Fibroblast of gingiva (primary cell): ENCODE measurements at regions not wholly inside any gene's neighbourhood (a gene's known extent, or its start where the extent isn't known, plus 50 kb on each side); places are given as distances from the start of the nearest gene placed in this dataset.
"Not testable (repeated sequence)": the region's sequence is repeated elsewhere in the genome, so short reads cannot be mapped to it uniquely, and the experiment has no call there.

Experiments used
- DNase-seq: peaks from one replicate; pipeline ENCODE4 v3.0.0-alpha.2; 2011; ENCODE audit warnings: low read depth

DNA sequence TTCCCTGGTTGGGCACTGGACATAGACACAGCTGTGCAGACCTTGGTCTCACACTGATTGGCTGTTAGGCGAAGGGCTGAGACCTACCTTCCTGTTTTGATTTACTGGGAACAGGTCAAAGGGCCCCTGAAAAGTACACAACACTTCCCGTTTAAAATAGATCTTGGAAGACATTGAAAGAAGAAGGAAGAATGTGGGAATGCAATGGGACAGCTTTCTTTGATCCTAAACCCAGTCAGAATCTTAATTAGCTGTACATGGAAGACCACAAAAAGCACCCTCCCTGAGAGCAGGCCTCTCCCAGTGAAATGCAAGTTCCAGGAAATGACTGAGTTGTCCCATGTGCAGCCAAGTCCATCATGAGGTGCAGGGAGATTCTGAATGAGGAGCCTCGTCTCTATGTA is 83.6 kb upstream of the EXOC2 start:
- DNase-seq: no peak

DNA sequence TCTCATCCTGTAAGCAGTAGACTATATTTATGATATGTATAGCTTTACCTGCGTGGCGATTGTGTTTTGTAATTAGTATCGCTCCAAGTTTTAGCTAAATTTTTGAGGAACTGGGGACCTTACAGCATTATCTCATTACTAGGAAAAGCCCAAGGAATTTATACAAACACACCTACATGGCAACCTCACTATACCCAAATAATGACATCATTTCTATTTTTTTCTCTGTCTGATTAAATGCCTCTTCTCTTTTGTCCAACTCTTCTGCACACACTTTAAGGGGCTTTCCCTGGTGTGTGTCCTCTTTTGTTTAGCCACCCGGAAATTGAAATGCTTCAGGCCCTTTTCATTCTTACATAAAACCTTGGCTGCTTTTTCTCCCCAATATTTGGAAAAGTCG is 82.9 kb upstream of the EXOC2 start:
- DNase-seq: no peak

- not testable (repeated sequence) for DNase-seq
These were observed 78.7 kb upstream of the EXOC2 start for GRCh38 chr6:771683-772082.

- no peak for DNase-seq
These were observed 75.0 kb upstream of the EXOC2 start for GRCh38 chr6:767755-768512.

GRCh38 chr6:766625-767024 is 73.7 kb upstream of the EXOC2 start:
- peak; percentile 44 for DNase-seq

DNA sequence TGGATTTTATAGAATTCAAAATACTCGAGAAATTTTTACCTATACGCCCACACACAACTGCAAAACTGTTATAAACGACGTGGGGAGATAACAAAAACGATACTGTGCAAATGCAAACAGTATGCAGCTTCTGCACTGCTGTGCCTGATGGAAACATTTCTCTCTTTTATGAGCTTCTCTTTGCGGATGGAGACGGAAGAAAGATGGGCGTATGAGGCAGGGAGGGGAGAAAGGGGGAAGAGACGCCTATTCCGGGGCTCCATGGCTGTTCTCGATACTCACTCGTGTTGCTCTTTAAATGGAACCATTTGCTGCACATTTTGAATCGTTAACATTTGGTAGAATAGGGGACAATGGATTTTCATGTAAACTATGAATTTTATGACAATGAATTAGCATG is 69.1 kb upstream of the EXOC2 start:
- DNase-seq: no peak

- no peak for DNase-seq
These were observed 68.3 kb upstream of the EXOC2 start for GRCh38 chr6:760982-761955.

GRCh38 chr6:759729-760128 is 66.8 kb upstream of the EXOC2 start:
- DNase-seq: no peak

GRCh38 chr6:756224-756623 is 63.3 kb upstream of the EXOC2 start:
- no peak for DNase-seq

DNA sequence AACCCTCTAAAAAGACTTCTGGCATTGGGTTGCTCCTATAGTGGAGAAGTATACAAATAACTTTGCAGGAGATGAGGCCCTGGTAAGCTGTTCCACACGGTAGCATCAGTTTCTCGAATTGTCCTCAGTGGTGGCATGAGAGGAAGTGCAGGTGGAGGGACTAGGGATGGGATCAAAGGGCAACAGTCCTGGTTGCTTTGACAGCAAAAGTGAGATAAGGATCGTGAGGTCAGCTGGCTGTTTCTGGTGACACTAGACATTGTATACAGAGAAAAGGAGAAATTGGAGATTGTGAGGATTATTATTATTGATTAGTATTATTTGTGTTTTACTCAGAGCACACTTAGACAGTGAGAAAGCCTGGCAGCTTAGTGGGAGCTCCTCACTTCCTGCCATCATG is 61.3 kb upstream of the EXOC2 start:
- no peak for DNase-seq

DNA sequence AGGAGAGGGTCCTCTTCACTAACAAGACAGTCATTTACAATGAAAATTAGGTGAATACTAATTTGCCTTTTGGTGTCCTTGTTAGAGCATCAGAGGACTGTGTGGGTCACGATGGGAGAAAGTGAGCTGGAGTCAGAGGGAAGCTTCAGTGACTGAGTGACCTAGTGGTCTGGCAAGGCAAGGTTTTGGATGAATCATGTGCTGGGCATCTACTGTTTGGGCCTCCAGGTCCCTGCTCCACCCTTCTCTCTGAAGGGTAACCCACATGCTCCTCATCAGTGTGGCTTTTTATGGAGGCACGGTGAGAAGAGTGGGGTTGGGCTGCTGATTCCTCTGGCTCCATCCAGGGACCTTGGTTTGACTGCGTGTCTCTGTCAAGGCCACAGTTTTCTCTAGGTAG is 60.5 kb upstream of the EXOC2 start:
- peak; percentile 38 for DNase-seq

DNA sequence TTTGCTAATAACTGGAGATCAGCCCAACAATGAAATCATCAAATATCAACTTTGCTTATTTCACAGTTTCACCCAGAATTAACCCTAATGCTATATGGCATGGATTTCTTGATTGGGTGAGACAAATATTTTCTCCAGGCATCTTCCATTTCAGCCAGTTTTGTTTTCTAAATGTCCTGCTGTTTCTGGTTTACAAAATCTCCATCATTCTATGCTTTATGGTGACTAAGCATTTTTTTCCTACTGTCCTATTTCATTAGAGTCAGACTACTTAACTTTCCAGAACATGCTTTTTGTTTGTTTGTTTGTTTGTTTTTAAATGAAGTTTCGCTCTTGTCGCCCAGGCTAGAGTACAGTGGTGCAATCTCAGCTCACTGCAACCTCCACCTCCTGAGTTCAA is 59.5 kb upstream of the EXOC2 start:
- DNase-seq: peak; percentile 61

DNA sequence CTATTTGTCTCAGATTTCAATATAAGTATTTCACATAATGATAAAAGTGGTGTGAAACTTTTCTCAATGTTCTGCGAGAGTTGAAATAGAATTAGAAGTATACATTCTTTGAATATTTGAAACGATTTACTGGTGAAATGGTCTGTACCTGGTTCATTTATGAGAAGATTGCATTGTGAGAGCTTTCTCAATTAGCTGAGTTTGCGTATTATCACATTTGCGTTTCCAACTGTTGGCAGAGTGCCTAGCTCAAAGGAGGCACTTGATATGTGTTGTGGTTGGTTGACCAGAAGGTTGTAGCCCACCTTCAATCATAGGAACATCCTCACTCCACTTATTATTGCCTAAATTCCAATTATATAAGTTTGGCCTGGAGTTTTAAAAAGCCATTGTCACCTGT is 58.8 kb upstream of the EXOC2 start:
- DNase-seq: no peak

DNA sequence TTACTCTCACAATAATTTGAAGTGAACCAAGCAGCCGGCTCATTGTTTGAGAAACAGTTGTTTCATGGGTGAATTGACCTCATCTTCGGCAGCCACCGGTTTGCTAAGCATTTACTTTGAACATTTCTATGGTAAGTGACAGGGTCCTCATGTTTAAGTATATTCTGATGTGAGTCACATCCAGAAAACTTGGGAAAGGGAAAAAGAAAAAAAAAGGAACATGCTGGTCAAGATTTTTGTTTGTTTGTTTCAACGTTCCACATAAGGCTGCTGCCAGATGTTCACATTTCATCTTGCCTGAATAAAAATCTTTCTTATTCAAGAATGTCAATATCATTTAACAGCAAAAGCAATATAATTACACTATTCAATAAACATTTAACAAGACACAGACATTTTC is 55.0 kb upstream of the EXOC2 start:
- peak; percentile 55 for DNase-seq

- peak; percentile 27 for DNase-seq
These were observed 54.1 kb upstream of the EXOC2 start for GRCh38 chr6:747028-747427.

DNA sequence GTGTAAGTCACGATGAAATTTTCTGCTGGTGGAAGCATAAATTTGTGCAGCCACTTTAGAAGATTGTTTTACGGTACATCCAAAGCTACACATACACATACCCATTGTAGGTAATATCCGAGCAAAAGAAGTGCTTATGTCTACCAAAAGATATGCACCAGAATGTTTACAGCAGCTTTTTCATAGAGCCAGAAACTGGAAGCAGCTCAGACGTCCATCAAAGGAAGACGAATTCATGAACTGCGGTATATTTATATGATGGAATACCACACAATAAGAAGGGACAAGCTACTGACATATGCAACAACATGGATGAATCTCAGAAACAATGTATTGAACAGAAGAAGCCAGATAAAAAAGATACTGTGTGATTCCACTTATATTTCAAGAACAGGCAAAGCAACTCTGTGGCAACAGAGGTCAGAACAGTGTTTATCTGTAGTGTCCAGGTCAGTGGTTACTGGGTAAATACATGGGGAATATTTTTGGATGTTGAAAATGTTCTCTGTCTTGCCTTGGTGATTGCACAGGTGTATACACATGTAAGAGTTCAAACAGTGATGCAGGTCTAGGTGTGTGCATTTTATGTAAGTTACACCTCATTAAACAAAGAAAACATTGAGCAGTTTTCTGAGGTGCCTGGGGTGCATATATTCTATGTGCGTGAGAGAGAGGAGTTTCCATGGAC is 51.9 kb upstream of the EXOC2 start:
- DNase-seq: no peak

DNA sequence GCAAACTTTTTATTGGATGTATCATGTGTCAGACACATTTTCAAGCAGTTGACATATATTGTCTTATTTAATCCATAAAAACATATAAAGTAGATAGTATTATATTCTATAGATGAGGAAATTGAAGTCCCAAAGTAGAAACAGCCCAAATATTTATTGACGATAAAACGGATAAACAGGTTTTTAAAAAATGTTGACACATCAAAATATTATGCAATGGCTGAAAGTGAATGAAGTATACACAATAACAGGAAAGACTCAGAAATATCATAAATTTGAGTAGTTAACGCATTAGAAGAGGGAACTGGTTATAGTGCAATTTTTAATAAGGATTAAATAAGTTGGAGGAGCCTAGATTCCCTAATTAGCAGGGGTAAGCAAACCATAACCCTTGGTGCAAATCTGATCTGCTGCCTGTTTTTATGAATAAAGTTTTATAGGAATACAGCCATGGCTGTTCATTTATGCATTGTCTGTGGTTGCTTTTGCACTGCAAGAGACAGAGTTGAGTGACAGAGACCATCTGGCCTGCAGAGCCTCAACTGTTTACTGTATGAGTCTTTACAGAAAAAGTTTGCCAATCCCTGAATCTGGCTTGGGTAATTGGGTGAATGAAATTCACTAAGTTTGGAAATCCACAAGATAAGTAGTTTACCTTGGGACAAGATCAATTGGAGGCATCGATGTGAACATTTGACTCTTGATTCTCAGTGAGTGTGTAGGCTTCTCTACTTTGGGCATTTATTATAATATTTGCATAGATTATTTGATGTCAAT is 50.6 kb upstream of the EXOC2 start:
- no peak for DNase-seq
